Endothelial cell of umbilical vein (primary cell): ENCODE measurements at regions not wholly inside any gene's neighbourhood (a gene's known extent, or its start where the extent isn't known, plus 50 kb on each side); places are given as distances from the start of the nearest gene placed in this dataset.

Experiments
- BruUV-seq: library from RNA; stranded (reverse); fragments of 400-500 nt; replicated peaks from 2 replicates; lab custom pipeline; 2021; lab: Mats Ljungman, UMichigan
- CTCF ChIA-PET: fragments of 300-600, 350-600 bp; sonication (Branson Sonifier 250); formaldehyde crosslinking; loops from one replicate; lab custom pipeline; 2021; ENCODE audit warnings: antibody characterized with exemption, inconsistent platforms; lab: Charles Lee
- POLR2A ChIA-PET: fragments of 300-600, 350-600 bp; sonication (Branson Sonifier 250); formaldehyde crosslinking; loops from one replicate; lab custom pipeline; 2021; ENCODE audit warnings: antibody characterized with exemption, inconsistent platforms; lab: Charles Lee
- DNase-seq: peaks from one replicate; pipeline ENCODE4 v3.0.0-alpha.2; 2011; ENCODE audit warnings: low read depth, low spot score
- FAIRE-seq: peaks from 2 replicates; lab custom pipeline; 2011; peaks lifted over from hg19 to GRCh38; lab: Jason Lieb, UNC
- H2AFZ ChIP-seq: 2 replicates; pipeline ENCODE4 v1.6.0; 2012; ENCODE audit warnings: low read depth, low read length, control low read depth, inconsistent platforms
- H3K27ac ChIP-seq: 2 replicates; pipeline ENCODE4 v1.5.1; 2011; ENCODE audit warnings: low read depth, mild to moderate bottlenecking, control low read depth, low read length, moderate library complexity; ENCODE audit not compliant: insufficient read depth
- H3K27me3 ChIP-seq, 2 experiments: 2 replicates each; pipeline versions ENCODE4 v1.6.0 to v1.6.1; 2011; ENCODE audit warnings: low read length in 2 of 2, mixed read lengths in 1 of 2; ENCODE audit not compliant: control insufficient read depth in 2 of 2, insufficient read depth in 2 of 2
- H3K36me3 ChIP-seq, 2 experiments: 2 replicates in 1 of 2; 3 replicates in 1 of 2; pipeline ENCODE4 v1.5.1; 2011; ENCODE audit warnings: low read length in 2 of 2, mild to moderate bottlenecking in 1 of 2, moderate library complexity in 1 of 2; ENCODE audit not compliant: control insufficient read depth in 2 of 2, insufficient read depth in 2 of 2; ENCODE audit errors: extremely low read depth in 1 of 2
- H3K4me1 ChIP-seq: 3 replicates; pipeline ENCODE4 v1.5.1; 2011; ENCODE audit warnings: mild to moderate bottlenecking, low read length; ENCODE audit not compliant: control insufficient read depth, insufficient read depth; ENCODE audit errors: extremely low read depth
- H3K4me2 ChIP-seq: 2 replicates; pipeline ENCODE4 v1.6.1; 2011; ENCODE audit warnings: low read length, control low read depth, mixed read lengths; ENCODE audit not compliant: insufficient read depth
- H3K4me3 ChIP-seq, 3 experiments: fragments of 200-600 bp in 1 of 3; sonication (generic), shearing (Covaris generic) in 1 of 3; replicated peaks in 1 of 3; 2 replicates each; pipeline ENCODE4 v1.5.1; 2011 to 2016; ENCODE audit warnings: control low read depth in 3 of 3, low read length in 3 of 3, mild to moderate bottlenecking in 2 of 3, inconsistent platforms in 1 of 3, low read depth in 1 of 3, moderate library complexity in 1 of 3; ENCODE audit not compliant: insufficient read depth in 1 of 3
- H3K79me2 ChIP-seq: 2 replicates; pipeline ENCODE4 v1.6.0; 2012; ENCODE audit warnings: low read length, inconsistent platforms; ENCODE audit not compliant: control insufficient read depth, insufficient read depth
- H3K9ac ChIP-seq: replicated peaks from 2 replicates; pipeline ENCODE3; 2011; ENCODE audit warnings: low read length, control low read depth; ENCODE audit not compliant: insufficient read depth; ENCODE audit errors: extremely low read depth
- H3K9me1 ChIP-seq: replicated peaks from 3 replicates; pipeline ENCODE4 v1.6.0; 2011; ENCODE audit warnings: mild to moderate bottlenecking, low read length; ENCODE audit not compliant: control insufficient read depth, insufficient read depth; ENCODE audit errors: extremely low read depth
- H3K9me3 ChIP-seq: replicated peaks from 2 replicates; pipeline ENCODE4 v1.5.1; 2012; ENCODE audit warnings: low read length, inconsistent platforms; ENCODE audit not compliant: control insufficient read depth, insufficient read depth
- H4K20me1 ChIP-seq: replicated peaks from 2 replicates; pipeline ENCODE3; 2011; ENCODE audit warnings: mild to moderate bottlenecking, low read length; ENCODE audit not compliant: control insufficient read depth, insufficient read depth; ENCODE audit errors: extremely low read depth
- CTCF ChIP-seq, 2 donors: IDR thresholded peaks; 1 replicate in 1 of 2; 2 replicates in 1 of 2; pipeline ENCODE4 v1.5.1; 2011; ENCODE audit warnings: low read length in 2 of 2, mild to moderate bottlenecking in 2 of 2, moderate library complexity in 2 of 2, control low read depth in 1 of 2, inconsistent platforms in 1 of 2, low read depth in 1 of 2; ENCODE audit not compliant: insufficient read depth in 1 of 2; ENCODE audit errors: extremely low read depth in 1 of 2
- EZH2 ChIP-seq: IDR thresholded peaks from 2 replicates; pipeline ENCODE4 v1.6.1; 2012; ENCODE audit warnings: borderline replicate concordance, low read depth, mild to moderate bottlenecking, moderate library complexity, low read length, inconsistent platforms; ENCODE audit not compliant: severe bottlenecking
- FOS ChIP-seq: IDR thresholded peaks from 2 replicates; pipeline ENCODE4 v1.6.1; 2011; ENCODE audit warnings: mild to moderate bottlenecking, low read length, moderate library complexity, borderline replicate concordance; ENCODE audit not compliant: insufficient read depth
- GATA2 ChIP-seq: IDR thresholded peaks from 2 replicates; pipeline ENCODE4 v1.7.0; 2011; ENCODE audit warnings: low read depth, mild to moderate bottlenecking, moderate library complexity, mixed read lengths, low read length; ENCODE audit not compliant: insufficient read length, insufficient read depth
- JUN ChIP-seq: IDR thresholded peaks from 2 replicates; pipeline ENCODE4 v1.6.1; 2011; ENCODE audit warnings: borderline replicate concordance, low read depth; ENCODE audit not compliant: insufficient read length, insufficient read depth
- MAX ChIP-seq: IDR thresholded peaks from 2 replicates; pipeline ENCODE4 v1.6.1; 2011; ENCODE audit not compliant: insufficient read depth, insufficient read length
- MYC ChIP-seq: IDR thresholded peaks from one replicate; pipeline ENCODE4 v1.6.1; 2011; ENCODE audit warnings: mild to moderate bottlenecking, low read depth, low read length
- POLR2A ChIP-seq: IDR thresholded peaks from 2 replicates; pipeline ENCODE4 v1.6.1; 2012; ENCODE audit warnings: low read depth, mild to moderate bottlenecking, control low read depth, low read length
- POLR2AphosphoS5 ChIP-seq: IDR thresholded peaks from 2 replicates; pipeline ENCODE4 v1.6.1; 2012; ENCODE audit warnings: low read depth, mild to moderate bottlenecking, control low read depth, low read length, moderate library complexity; ENCODE audit not compliant: insufficient read depth
- dilution Hi-C: fragments of 300-500 bp; cut with MboI; formaldehyde crosslinking; loops from one replicate; pipeline ENCODE4 v1.15.0; 2019; ENCODE audit warnings: low sequenced_read_pairs; ENCODE audit not compliant: extremely low pct_ligation_motif_present
- intact Hi-C: fragments of 100-400 bp; cut with micrococcal nuclease; formaldehyde crosslinking; loops from one replicate; pipeline ENCODE4 v1.10.0; 2022

- TF ChIP-seq POLR2A, result no peak
- no peak for TF ChIP-seq GATA2
- no peak for TF ChIP-seq JUN
- TF ChIP-seq MAX, result no peak
- TF ChIP-seq POLR2AphosphoS5, result no peak
- no peak for TF ChIP-seq MYC
- no peak for TF ChIP-seq EZH2
- TF ChIP-seq FOS, result no peak
- TF ChIP-seq CTCF (IDR thresholded peaks at IDR 0.05; ENCODE audit: extremely low read depth in 1 of 2, insufficient read depth in 1 of 2, low read depth in 1 of 2, low read length in 2 of 2), result no peak
- no peaks in the 10 kb centered on the region for H3K36me3 ChIP-seq
- H3K4me3 ChIP-seq, result no peak overlapping the region
- ChIA-PET CTCF (no interaction called here), POLR2A (no interaction called here)
- no peak for FAIRE-seq
- DNase-seq, result no peak
- H3K9me3 ChIP-seq, result no peaks in the 10 kb centered on the region
- H3K79me2 ChIP-seq, result no peaks in the 10 kb centered on the region
- H3K9ac ChIP-seq, result no peak overlapping the region
- no peaks in the 10 kb centered on the region for H3K9me1 ChIP-seq
- H2AFZ ChIP-seq, result no peak overlapping the region
- H3K4me1 ChIP-seq, result no peaks in the 10 kb centered on the region
- dilution Hi-C loops (no loop called here), intact Hi-C loops (no loop called here)
- no peaks in the 10 kb centered on the region for H4K20me1 ChIP-seq
- BruUV-seq, result no TSS peak
- no peak overlapping the region for H3K4me2 ChIP-seq
- H3K27ac ChIP-seq, result no peak overlapping the region
- no peaks in the 10 kb centered on the region for H3K27me3 ChIP-seq
Observed at GRCh38 chr1:226808501-226808900, 61.9 kb upstream of the PSEN2 start.
